ENCODE measurements at regions not wholly inside any gene's neighbourhood (a gene's known extent, or its start where the extent isn't known, plus 50 kb on each side); places are given as distances from the start of the nearest gene placed in this dataset.

GRCh38 chr9:107161338-107161737, 121.7 kb upstream of the RAD23B start:
- intact Hi-C loops (cut with micrococcal nuclease), result no loop called here

- intact Hi-C loops (cut with micrococcal nuclease), result no loop called here
Measured at GRCh38 chr9:107163370-107163769, 119.7 kb upstream of the RAD23B start.

GRCh38 chr9:107169796-107170195, 113.3 kb upstream of the RAD23B start:
- intact Hi-C loops (cut with micrococcal nuclease), result loop anchor here (5.0 kb wide), 3 partner anchors 133 to 1287 kb away; no protein-coding TSS in a partner anchor

- intact Hi-C loops (cut with micrococcal nuclease), result loop anchor here (1.0 to 5.0 kb wide), 4 partner anchors 48 to 1288 kb away; no protein-coding TSS in a partner anchor
Measured at GRCh38 chr9:107170801-107171200, 112.3 kb upstream of the RAD23B start.

- intact Hi-C loops (cut with micrococcal nuclease), result loop anchor here (1.0 to 5.0 kb wide), 8 partner anchors 35 to 1563 kb away; no protein-coding TSS in a partner anchor
Measured at GRCh38 chr9:107172160-107172978, 110.7 kb upstream of the RAD23B start.

- intact Hi-C loops (cut with micrococcal nuclease), result loop anchor here (1.0 to 5.0 kb wide), 8 partner anchors 36 to 1564 kb away; no protein-coding TSS in a partner anchor
Measured at GRCh38 chr9:107172979-107173347, 110.1 kb upstream of the RAD23B start.

GRCh38 chr9:107173422-107174180, 109.5 kb upstream of the RAD23B start:
- intact Hi-C loops (cut with micrococcal nuclease), result loop anchor here (2.0 to 5.0 kb wide), 4 partner anchors 71 to 1291 kb away; no protein-coding TSS in a partner anchor

GRCh38 chr9:107174441-107174840, 108.6 kb upstream of the RAD23B start:
- intact Hi-C loops (cut with micrococcal nuclease), result loop anchor here (5.0 kb wide), 3 partner anchors 128 to 1292 kb away; no protein-coding TSS in a partner anchor

GRCh38 chr9:107175041-107175440, 108.0 kb upstream of the RAD23B start:
- intact Hi-C loops (cut with micrococcal nuclease), result no loop called here

- intact Hi-C loops (cut with micrococcal nuclease), result no loop called here
Measured at GRCh38 chr9:107175816-107176435, 107.2 kb upstream of the RAD23B start.

- intact Hi-C loops (cut with micrococcal nuclease), result no loop called here
Measured at GRCh38 chr9:107176436-107177151, 106.5 kb upstream of the RAD23B start.

GRCh38 chr9:107177243-107177839, 105.7 kb upstream of the RAD23B start:
- intact Hi-C loops (cut with micrococcal nuclease), result no loop called here

GRCh38 chr9:107177857-107178256, 105.2 kb upstream of the RAD23B start:
- intact Hi-C loops (cut with micrococcal nuclease), result no loop called here

- intact Hi-C loops (cut with micrococcal nuclease), result no loop called here
Measured at GRCh38 chr9:107178293-107178692, 104.8 kb upstream of the RAD23B start.

- intact Hi-C loops (cut with micrococcal nuclease), result no loop called here
Measured at GRCh38 chr9:107180206-107180605, 102.9 kb upstream of the RAD23B start.

GRCh38 chr9:107183176-107183575, 99.9 kb upstream of the RAD23B start:
- intact Hi-C loops (cut with micrococcal nuclease), result no loop called here

GRCh38 chr9:107188376-107188775, 94.7 kb upstream of the RAD23B start:
- intact Hi-C loops (cut with micrococcal nuclease), result no loop called here

- intact Hi-C loops (cut with micrococcal nuclease), result no loop called here
Measured at GRCh38 chr9:107190061-107190935, 92.8 kb upstream of the RAD23B start.

GRCh38 chr9:107190936-107191290, 92.2 kb upstream of the RAD23B start:
- intact Hi-C loops (cut with micrococcal nuclease), result no loop called here

GRCh38 chr9:107193251-107193650, 89.8 kb upstream of the RAD23B start:
- intact Hi-C loops (cut with micrococcal nuclease), result no loop called here
